DND-41 (cell line): ENCODE measurements at regions not wholly inside any gene's neighbourhood (a gene's known extent, or its start where the extent isn't known, plus 50 kb on each side); places are given as distances from the start of the nearest gene placed in this dataset.

Experiments
- ATAC-seq: fragments of 200-7000 bp; cut with Tn5 transposase; 3 replicates; pipeline ENCODE4 v1.9.1; 2021; ENCODE audit warnings: low read depth; ENCODE audit not compliant: insufficient read depth
- DNase-seq: peaks from one replicate; pipeline ENCODE4 v3.0.0-alpha.2; 2020
- H2AFZ ChIP-seq: 2 replicates; pipeline ENCODE4 v1.6.0; 2012; ENCODE audit warnings: low read depth, low read length
- H3K27ac ChIP-seq: 2 replicates; pipeline ENCODE4 v1.5.1; 2012; ENCODE audit warnings: low read length, inconsistent platforms
- H3K27me3 ChIP-seq: fragments of 200-600 bp; sonication (generic); 2 replicates; pipeline ENCODE4 v1.6.0; 2012; ENCODE audit warnings: low read length, mild to moderate bottlenecking, inconsistent platforms; ENCODE audit not compliant: insufficient read depth, poor library complexity
- H3K36me3 ChIP-seq: 2 replicates; pipeline ENCODE4 v1.5.1; 2012; ENCODE audit warnings: low read length, inconsistent platforms; ENCODE audit not compliant: insufficient read depth
- H3K4me1 ChIP-seq: 2 replicates; pipeline ENCODE4 v1.5.1; 2012; ENCODE audit warnings: mild to moderate bottlenecking, low read length; ENCODE audit not compliant: insufficient read depth
- H3K4me2 ChIP-seq: 2 replicates; pipeline ENCODE4 v1.6.0; 2012; ENCODE audit warnings: mild to moderate bottlenecking, moderate library complexity, low read length, inconsistent platforms; ENCODE audit not compliant: insufficient read depth
- H3K4me3 ChIP-seq, 2 experiments: fragments of 200-600 bp in 1 of 2; shearing (Covaris generic) in 1 of 2; 2 replicates each; pipeline ENCODE4 v1.5.1; 2012 to 2016; ENCODE audit warnings: inconsistent platforms in 2 of 2, low read length in 2 of 2, mild to moderate bottlenecking in 2 of 2, low read depth in 1 of 2, moderate library complexity in 1 of 2
- H3K79me2 ChIP-seq: 2 replicates; pipeline ENCODE4 v1.6.0; 2012; ENCODE audit warnings: low read length, inconsistent platforms; ENCODE audit not compliant: insufficient read depth
- H3K9ac ChIP-seq: 2 replicates; pipeline ENCODE4 v1.6.0; 2012; ENCODE audit warnings: low read depth, mild to moderate bottlenecking, inconsistent platforms, low read length, moderate library complexity
- H3K9me3 ChIP-seq: 2 replicates; pipeline ENCODE4 v1.5.1; 2012; ENCODE audit warnings: low read length, moderate library complexity, mild to moderate bottlenecking, inconsistent platforms; ENCODE audit not compliant: insufficient read depth, severe bottlenecking
- H4K20me1 ChIP-seq: 2 replicates; pipeline ENCODE4 v1.6.0; 2012; ENCODE audit warnings: low read length; ENCODE audit not compliant: insufficient read depth
- EZH2 ChIP-seq: IDR thresholded peaks from 3 replicates; pipeline ENCODE4 v1.6.1; 2012; ENCODE audit warnings: borderline replicate concordance, low read depth, mild to moderate bottlenecking, moderate library complexity, low read length, inconsistent platforms; ENCODE audit not compliant: severe bottlenecking
- TF ChIP-seq, protein P1 (sequence below): IDR thresholded peaks from 2 replicates; pipeline ENCODE4 v1.5.1; 2012; ENCODE audit warnings: borderline replicate concordance, low read length, moderate library complexity, mild to moderate bottlenecking; ENCODE audit not compliant: poor library complexity, severe bottlenecking; ENCODE audit errors: extremely low read depth

DNA sequence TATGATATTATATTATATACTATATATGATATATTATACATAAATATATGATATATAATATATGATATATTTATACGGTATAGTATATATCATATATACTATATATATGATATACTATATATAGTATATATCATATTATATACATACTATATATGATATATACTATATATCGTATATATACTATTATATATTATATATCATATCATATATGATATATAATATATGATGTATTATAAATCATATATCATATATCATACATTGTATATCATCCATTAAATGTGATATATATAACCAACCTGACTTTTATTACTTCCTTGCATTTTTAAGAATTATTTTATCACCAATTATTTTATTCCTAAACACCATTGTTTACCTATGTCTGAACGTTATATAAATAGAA lies 146.6 kb upstream of the PRSS16 start:
- Histone ChIP-seq H3K27ac (no peak overlapping the region), H3K9ac (no peak overlapping the region), H2AFZ (no peak overlapping the region), H3K4me2 (no peak overlapping the region), H3K4me1 (no peaks in the 10 kb centered on the region), H3K9me3 (no peaks in the 10 kb centered on the region), H3K79me2 (no peaks in the 10 kb centered on the region), H3K36me3 (no peaks in the 10 kb centered on the region), H4K20me1 (no peaks in the 10 kb centered on the region), H3K4me3 (no peak overlapping the region), H3K27me3 (no peaks in the 10 kb centered on the region)
- no peak for ATAC-seq
- DNase-seq = no peak
- TF ChIP-seq, protein P1, sequence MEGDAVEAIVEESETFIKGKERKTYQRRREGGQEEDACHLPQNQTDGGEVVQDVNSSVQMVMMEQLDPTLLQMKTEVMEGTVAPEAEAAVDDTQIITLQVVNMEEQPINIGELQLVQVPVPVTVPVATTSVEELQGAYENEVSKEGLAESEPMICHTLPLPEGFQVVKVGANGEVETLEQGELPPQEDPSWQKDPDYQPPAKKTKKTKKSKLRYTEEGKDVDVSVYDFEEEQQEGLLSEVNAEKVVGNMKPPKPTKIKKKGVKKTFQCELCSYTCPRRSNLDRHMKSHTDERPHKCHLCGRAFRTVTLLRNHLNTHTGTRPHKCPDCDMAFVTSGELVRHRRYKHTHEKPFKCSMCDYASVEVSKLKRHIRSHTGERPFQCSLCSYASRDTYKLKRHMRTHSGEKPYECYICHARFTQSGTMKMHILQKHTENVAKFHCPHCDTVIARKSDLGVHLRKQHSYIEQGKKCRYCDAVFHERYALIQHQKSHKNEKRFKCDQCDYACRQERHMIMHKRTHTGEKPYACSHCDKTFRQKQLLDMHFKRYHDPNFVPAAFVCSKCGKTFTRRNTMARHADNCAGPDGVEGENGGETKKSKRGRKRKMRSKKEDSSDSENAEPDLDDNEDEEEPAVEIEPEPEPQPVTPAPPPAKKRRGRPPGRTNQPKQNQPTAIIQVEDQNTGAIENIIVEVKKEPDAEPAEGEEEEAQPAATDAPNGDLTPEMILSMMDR = no peak
- TF ChIP-seq EZH2 = no peak

- H3K36me3 ChIP-seq = no peaks in the 10 kb centered on the region
- no peaks in the 10 kb centered on the region for H3K4me1 ChIP-seq
- no peak for TF ChIP-seq EZH2
- TF ChIP-seq, protein P1 = no peak
- no peak overlapping the region for H3K27ac ChIP-seq
- H3K4me3 ChIP-seq = no peak overlapping the region
- no peak overlapping the region for H2AFZ ChIP-seq
- DNase-seq = no peak
- no peaks in the 10 kb centered on the region for H3K27me3 ChIP-seq
- H3K4me2 ChIP-seq = no peak overlapping the region
- no peak overlapping the region for H3K9ac ChIP-seq
- H4K20me1 ChIP-seq = no peaks in the 10 kb centered on the region
- H3K9me3 ChIP-seq = no peaks in the 10 kb centered on the region
- ATAC-seq = no peak
- no peaks in the 10 kb centered on the region for H3K79me2 ChIP-seq
These were observed 145.7 kb upstream of the PRSS16 start for GRCh38 chr6:27101824-27102223.

DNA sequence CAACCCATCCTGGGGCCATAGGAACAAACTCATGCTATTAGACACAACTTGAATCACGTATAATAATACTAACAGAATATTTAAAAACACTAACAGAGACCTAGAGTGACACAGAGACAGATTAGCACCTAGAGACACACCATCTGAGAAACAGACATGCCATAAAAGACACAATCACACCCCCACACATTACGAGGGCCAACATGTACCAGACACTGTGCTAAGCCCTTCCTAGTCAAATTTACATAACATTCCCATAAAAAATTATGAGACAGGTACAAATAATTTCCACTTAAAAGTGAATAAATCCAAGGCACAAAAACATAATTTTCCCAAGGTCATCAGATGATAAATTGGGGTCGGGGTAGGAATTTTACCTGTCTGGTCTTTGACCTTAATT lies 141.1 kb upstream of the PRSS16 start:
- no peak for TF ChIP-seq EZH2
- TF ChIP-seq, protein P1 = no peak
- Histone ChIP-seq H3K4me3 (no peak overlapping the region), H4K20me1 (no peaks in the 10 kb centered on the region), H3K9me3 (peaks cover 3% of the 10 kb centered on the region), H2AFZ (no peak overlapping the region), H3K79me2 (no peaks in the 10 kb centered on the region), H3K4me2 (no peak overlapping the region), H3K27ac (no peak overlapping the region), H3K9ac (no peak overlapping the region), H3K27me3 (peaks cover 2% of the 10 kb centered on the region), H3K4me1 (no peaks in the 10 kb centered on the region), H3K36me3 (no peaks in the 10 kb centered on the region)
- ATAC-seq (no peak), DNase-seq (no peak)

DNA sequence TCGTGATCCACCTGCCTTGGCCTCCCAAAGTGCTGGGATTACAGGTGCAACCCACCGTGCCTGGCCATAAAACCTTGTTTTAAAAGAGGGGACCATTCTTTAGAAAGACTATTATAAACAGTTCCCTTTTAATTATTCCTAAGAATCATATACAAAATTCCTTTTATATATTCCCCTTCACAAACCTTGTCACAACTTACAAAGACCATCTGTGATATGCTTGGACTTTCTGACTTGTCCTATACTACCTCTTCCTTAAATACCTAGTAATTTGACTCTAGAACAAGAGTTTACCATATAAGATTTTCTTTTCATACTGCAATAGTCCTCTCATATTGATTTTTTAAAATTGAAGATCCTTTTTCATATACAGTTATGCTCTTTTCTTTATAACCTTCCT lies 135.8 kb upstream of the PRSS16 start:
- Histone ChIP-seq H3K79me2 (no peaks in the 10 kb centered on the region), H3K4me3 (no peak overlapping the region), H3K4me2 (no peak overlapping the region), H3K36me3 (no peaks in the 10 kb centered on the region), H3K27me3 (peaks cover 2% of the 10 kb centered on the region), H3K9me3 (peaks cover 13% of the 10 kb centered on the region), H3K4me1 (no peaks in the 10 kb centered on the region), H4K20me1 (no peaks in the 10 kb centered on the region), H3K27ac (no peak overlapping the region), H3K9ac (no peak overlapping the region), H2AFZ (no peak overlapping the region)
- DNase-seq = no peak
- no peak for TF ChIP-seq EZH2
- TF ChIP-seq, protein P1 = no peak
- no peak for ATAC-seq
